Right cardiac atrium (tissue), 5 donors: ENCODE measurements at regions not wholly inside any gene's neighbourhood (a gene's known extent, or its start where the extent isn't known, plus 50 kb on each side); places are given as distances from the start of the nearest gene placed in this dataset.

Experiments used
- ATAC-seq, 2 donors: fragments of 200-7000 bp; cut with Tn5 transposase; one replicate each; pipeline versions ENCODE4 v1.8.0 to v1.9.1; 2020; ENCODE audit warnings: moderate library complexity in 2 of 2, mild to moderate bottlenecking in 1 of 2
- DNase-seq, 3 donors: peaks; one replicate each; pipeline ENCODE4 v3.0.0-alpha.2; 2020
- H3K27ac ChIP-seq: one replicate; pipeline ENCODE4 v1.5.1; 2013; ENCODE audit warnings: mild to moderate bottlenecking, low read length, control low read depth, moderate library complexity
- H3K27me3 ChIP-seq: one replicate; pipeline ENCODE4 v1.6.1; 2013; ENCODE audit not compliant: control insufficient read depth, insufficient read depth
- H3K4me1 ChIP-seq: one replicate; pipeline ENCODE4 v1.6.1; 2013; ENCODE audit warnings: low read length; ENCODE audit not compliant: control insufficient read depth, insufficient read depth
- H3K4me3 ChIP-seq: one replicate; pipeline ENCODE4 v1.5.1; 2013; ENCODE audit warnings: low read length, control low read depth
- H3K9me3 ChIP-seq: one replicate; pipeline ENCODE4 v1.6.1; 2013; ENCODE audit warnings: low read length; ENCODE audit not compliant: control insufficient read depth
- WGBS: extraction: QIAGEN DNeasy Blood & Tissue Kit; methylation state at CpG from one replicate; pipeline ENCODE4 v1.1.7; 2013; 5-methylcytosine and 5-hydroxymethylcytosine counted together
- intact Hi-C, 4 donors: fragments of 100-400 bp; cut with DNase I; formaldehyde crosslinking; loops; one replicate each; pipeline versions ENCODE4 v1.11.0 to v1.14.0; 2022 to 2023
- donor health status: healthy with polysubstance abuse.
- donor health status: DM: no; HTN: yes; CAD: no.
- donor health status: DM: no; HTN: no; CAD: no.
- donor health status: DM: no; HTN: yes; CAD: no; lungs with severe emphysema.
- donor health status: DM: yes; HTN: yes; CAD: no.

DNA sequence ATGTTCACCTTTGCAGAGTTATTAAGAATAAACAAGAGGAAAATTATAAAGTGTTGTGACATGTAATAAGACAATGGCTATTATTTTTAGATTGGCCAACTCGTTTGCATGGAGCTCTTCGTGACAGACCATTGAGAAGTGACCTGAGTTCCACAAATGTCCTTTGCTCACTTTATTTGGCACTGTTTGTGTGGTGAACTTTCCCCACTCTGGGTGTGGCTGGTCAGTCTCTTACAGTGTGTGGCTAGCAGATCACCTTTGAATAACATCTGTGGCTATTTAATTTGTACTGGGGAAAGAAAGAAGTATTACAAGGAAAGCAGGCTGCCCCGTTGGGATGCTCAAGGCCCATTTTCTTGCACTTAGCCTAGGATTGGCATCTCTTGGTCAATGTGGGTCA lies 274.1 kb upstream of the WWC1 start:
- H3K4me1 ChIP-seq: no peaks in the 10 kb centered on the region
- intact Hi-C loops: no loop called here
- no peaks in the 10 kb centered on the region for H3K27me3 ChIP-seq
- no peaks in the 10 kb centered on the region for H3K9me3 ChIP-seq
- H3K4me3 ChIP-seq: no peak overlapping the region
- DNase-seq (no peak), ATAC-seq (no peak)
- no peak overlapping the region for H3K27ac ChIP-seq
- WGBS: 60% methylated on average over 3 of the region's 3 CpGs

DNA sequence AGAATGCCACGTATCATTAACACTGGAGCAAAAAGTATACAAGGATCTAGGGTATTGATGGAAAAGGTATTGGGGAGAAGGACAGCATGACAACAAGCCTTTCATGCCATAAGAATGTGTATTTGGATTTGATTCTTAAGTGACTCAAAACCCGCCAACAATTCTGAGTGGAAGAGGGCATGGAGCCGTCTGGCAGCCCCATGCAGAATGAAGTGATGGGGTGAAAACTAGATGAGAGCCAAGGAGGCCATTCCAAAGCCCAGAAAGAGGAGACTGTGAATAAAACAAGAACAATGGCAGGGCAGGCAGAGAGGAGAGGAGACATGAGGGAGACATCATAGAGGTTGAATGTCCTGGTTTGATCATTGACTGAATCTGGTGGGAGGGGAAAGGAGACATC lies 272.3 kb upstream of the WWC1 start:
- intact Hi-C loops: no loop called here
- Histone ChIP-seq H3K4me1 (no peaks in the 10 kb centered on the region), H3K4me3 (no peak overlapping the region)

DNA sequence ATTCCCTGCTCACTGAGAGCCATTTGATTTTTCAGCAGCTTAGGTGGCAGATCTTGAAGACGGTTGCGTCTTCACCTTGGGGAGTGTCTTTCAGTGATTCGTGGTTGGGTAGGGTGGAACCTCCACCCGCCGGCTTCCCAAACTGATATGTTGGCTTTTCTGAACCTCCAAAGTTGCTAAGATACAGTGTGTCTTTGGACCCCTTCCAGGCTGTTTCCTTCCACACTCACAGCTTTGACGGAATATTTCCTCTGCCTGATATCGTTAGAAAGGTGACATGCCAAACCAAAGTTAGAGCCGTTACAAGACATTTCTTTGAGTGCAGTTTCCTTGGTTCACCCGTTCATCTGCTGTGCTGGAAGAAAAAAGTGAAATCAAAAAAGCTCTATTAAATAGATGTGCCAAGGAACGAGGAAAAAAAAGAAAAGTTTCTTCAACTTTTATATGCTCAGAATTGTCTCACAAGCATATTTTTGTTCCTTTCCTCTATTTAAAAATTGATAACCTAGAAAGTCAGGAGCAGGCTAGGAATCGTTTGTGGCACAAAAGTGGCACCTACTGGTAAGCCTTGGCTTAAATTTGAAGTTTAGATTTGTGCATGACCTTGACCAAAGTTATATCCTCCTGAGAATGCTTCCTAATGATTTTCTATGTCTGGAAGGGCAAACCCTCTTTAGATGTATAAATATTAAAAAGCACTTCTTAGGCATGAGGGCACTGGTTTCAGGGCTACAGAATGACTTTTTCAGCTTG lies 270.7 kb upstream of the WWC1 start:
- 8% methylated on average over 11 of the region's 11 CpGs for WGBS
- DNase-seq (peak in 1 of 3 donors; percentile 16), ATAC-seq (peak; percentile 15 to 73)
- H3K4me3 ChIP-seq: no peak overlapping the region
- H3K27me3 ChIP-seq: no peaks in the 10 kb centered on the region
- no peaks in the 10 kb centered on the region for H3K9me3 ChIP-seq
- no peaks in the 10 kb centered on the region for H3K4me1 ChIP-seq
- H3K27ac ChIP-seq: peak overlapping the region; percentile 15
- intact Hi-C loops: no loop called here

More for the DNA sequence above, 272.3 kb upstream of the WWC1 start:
- H3K9me3 ChIP-seq: no peaks in the 10 kb centered on the region
- DNase-seq (no peak), ATAC-seq (no peak)
- H3K27ac ChIP-seq: no peak overlapping the region
- WGBS: 75% methylated on average over 3 of the region's 3 CpGs
- no peaks in the 10 kb centered on the region for H3K27me3 ChIP-seq

GRCh38 chr5:168022446-168023169 lies 268.8 kb upstream of the WWC1 start:
- no peaks in the 10 kb centered on the region for H3K27me3 ChIP-seq
- no peak overlapping the region for H3K4me3 ChIP-seq
- intact Hi-C loops: no loop called here
- H3K9me3 ChIP-seq: no peaks in the 10 kb centered on the region
- peak overlapping the region; percentile 78 for H3K27ac ChIP-seq
- H3K4me1 ChIP-seq: no peaks in the 10 kb centered on the region
- peak; percentile 70 to 78 for ATAC-seq
- DNase-seq: peak; percentile 28 to 56 (median 53)
- WGBS: 63% methylated on average over 16 of the region's 16 CpGs

GRCh38 chr5:168023191-168023590 lies 268.3 kb upstream of the WWC1 start:
- H3K9me3 ChIP-seq: no peaks in the 10 kb centered on the region
- peak; percentile 57 to 90 (median 83) for DNase-seq
- peak overlapping the region; percentile 78 for H3K27ac ChIP-seq
- intact Hi-C loops: no loop called here
- WGBS: 53% methylated on average over 15 of the region's 15 CpGs
- H3K4me3 ChIP-seq: no peak overlapping the region
- H3K4me1 ChIP-seq: no peaks in the 10 kb centered on the region
- H3K27me3 ChIP-seq: no peaks in the 10 kb centered on the region
- peak; percentile 76 to 83 for ATAC-seq

- intact Hi-C loops: no loop called here
- no peak for DNase-seq
- Histone ChIP-seq H3K4me1 (no peaks in the 10 kb centered on the region), H3K27me3 (no peaks in the 10 kb centered on the region), H3K4me3 (no peak overlapping the region), H3K9me3 (no peaks in the 10 kb centered on the region), H3K27ac (no peak overlapping the region)
- 93% methylated on average over 7 of the region's 7 CpGs for WGBS
- no peak for ATAC-seq
Measured at GRCh38 chr5:168024306-168024705, 267.1 kb upstream of the WWC1 start.

- no peaks in the 10 kb centered on the region for H3K4me1 ChIP-seq
- WGBS: 49% methylated on average over 6 of the region's 6 CpGs
- no peak for DNase-seq
- intact Hi-C loops: no loop called here
- peak overlapping the region; percentile 63 for H3K27ac ChIP-seq
- H3K9me3 ChIP-seq: no peaks in the 10 kb centered on the region
- no peak overlapping the region for H3K4me3 ChIP-seq
- H3K27me3 ChIP-seq: no peaks in the 10 kb centered on the region
- peak in 1 of 2 donors; percentile 50 for ATAC-seq
Measured at GRCh38 chr5:168027007-168027406, 264.4 kb upstream of the WWC1 start.

DNA sequence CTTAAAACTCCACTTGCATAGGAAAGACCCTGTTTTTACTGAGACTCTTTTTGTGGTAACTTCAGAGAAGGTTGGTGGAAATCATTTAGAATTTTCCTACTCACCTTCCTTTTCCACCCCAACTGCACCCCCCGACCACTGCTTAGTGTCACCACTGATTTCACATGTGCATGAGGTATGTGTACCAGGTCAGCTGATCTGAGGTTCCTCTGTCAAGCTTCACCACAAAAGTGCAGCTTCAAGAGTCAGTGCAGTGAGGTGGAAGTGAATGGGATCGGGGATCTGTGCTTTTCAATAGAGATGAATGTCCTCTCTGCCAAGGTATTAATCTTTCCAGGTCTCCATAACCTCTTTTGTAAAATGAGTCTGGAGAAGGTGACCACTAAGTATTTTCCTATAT lies 260.5 kb upstream of the WWC1 start:
- no peak overlapping the region for H3K27ac ChIP-seq
- H3K9me3 ChIP-seq: no peaks in the 10 kb centered on the region
- H3K4me1 ChIP-seq: no peaks in the 10 kb centered on the region
- 76% methylated on average over 2 of the region's 2 CpGs for WGBS
- no peaks in the 10 kb centered on the region for H3K27me3 ChIP-seq
- intact Hi-C loops: no loop called here
- DNase-seq: no peak
- H3K4me3 ChIP-seq: no peak overlapping the region
- no peak for ATAC-seq

DNA sequence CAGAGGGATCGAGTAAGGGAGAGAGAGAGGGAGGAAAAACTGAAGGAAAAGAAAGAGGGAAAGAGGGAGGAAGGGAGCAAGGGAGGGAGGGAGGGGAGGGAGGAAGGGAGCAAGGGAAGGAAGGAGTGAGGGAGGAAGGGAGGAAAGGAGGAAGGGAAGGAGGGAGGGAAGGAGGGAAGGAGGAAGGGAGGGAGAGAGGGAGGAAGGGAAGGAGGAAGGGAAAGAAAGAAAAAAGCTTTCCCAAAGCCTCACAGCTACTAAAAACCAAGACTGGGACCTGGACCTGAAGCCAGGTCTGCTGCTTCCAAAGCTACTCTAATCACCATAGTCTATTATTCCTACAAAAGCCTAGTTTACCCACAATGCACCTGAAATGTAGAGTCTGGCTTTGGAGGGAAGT lies 259.8 kb upstream of the WWC1 start:
- Histone ChIP-seq H3K27me3 (no peaks in the 10 kb centered on the region), H3K9me3 (no peaks in the 10 kb centered on the region), H3K27ac (no peak overlapping the region), H3K4me1 (no peaks in the 10 kb centered on the region), H3K4me3 (no peak overlapping the region)
- WGBS: 81% methylated on average over 1 of the region's 1 CpG
- ATAC-seq: no peak
- DNase-seq: no peak
- intact Hi-C loops: no loop called here

DNA sequence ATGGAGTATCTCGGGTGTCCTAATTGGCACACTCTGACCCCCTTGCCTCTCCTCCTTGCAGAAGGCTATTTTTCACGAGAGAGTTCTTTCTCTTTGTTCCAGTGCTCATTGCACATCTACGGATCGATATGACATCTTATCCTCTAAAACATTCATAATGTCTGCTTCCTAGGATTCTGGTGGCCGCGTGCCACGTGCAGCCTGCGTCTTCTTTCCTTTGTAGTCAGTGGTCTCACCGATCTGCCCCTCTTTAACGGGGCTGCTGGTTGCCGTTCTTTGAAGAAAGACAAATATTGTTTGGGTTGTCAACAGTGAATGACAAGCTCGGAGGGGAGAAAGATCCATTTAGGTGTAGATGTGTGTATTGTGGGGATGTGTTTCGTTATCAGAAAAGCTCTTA lies 252.4 kb upstream of the WWC1 start:
- intact Hi-C loops: no loop called here
- no peak for DNase-seq
- H3K4me3 ChIP-seq: no peak overlapping the region
- 78% methylated on average over 13 of the region's 13 CpGs for WGBS
- no peak for ATAC-seq
- no peaks in the 10 kb centered on the region for H3K4me1 ChIP-seq
- H3K27ac ChIP-seq: no peak overlapping the region
- no peaks in the 10 kb centered on the region for H3K27me3 ChIP-seq
- no peaks in the 10 kb centered on the region for H3K9me3 ChIP-seq

DNA sequence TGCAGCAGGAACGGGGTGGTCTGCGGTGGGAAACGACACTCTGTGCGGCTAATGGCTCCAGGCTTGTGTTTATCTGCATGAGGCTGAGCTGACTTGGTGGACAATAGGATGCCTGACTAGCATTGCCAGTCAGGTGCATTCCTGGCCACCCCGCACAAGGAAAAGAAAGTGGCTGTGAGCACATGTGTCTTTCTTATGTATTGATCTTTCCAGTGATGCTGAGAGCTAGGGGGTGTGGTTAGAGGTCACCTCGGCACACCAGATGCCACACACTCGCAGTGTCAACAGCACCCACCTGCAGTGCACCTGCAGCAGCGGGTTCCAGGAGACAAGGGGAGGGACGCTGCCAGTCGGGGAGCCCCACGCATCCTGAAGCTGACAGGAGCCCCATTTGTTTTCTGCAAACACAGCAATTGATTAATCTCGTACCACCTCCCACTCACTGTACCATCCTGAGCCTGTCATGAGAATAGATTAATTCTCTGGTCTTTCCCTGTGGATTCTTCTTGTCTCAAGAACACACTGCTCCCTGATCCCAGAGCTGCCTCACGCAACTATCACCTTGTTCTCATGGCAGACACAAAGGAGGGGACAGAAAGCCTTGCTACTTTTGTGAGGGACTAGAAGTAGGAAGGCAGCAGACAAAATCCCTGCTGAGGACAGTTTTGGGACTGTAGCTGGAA lies 251.7 kb upstream of the WWC1 start:
- no peak for ATAC-seq

More for the DNA sequence above, 251.7 kb upstream of the WWC1 start:
- Histone ChIP-seq H3K27me3 (no peaks in the 10 kb centered on the region), H3K4me1 (no peaks in the 10 kb centered on the region), H3K4me3 (no peak overlapping the region), H3K9me3 (no peaks in the 10 kb centered on the region), H3K27ac (no peak overlapping the region)
- DNase-seq: no peak
- intact Hi-C loops: loop anchor here in 1 of 4 donors (10.0 kb wide), 1 partner anchor 315 kb away; no protein-coding TSS in a partner anchor
- WGBS: 68% methylated on average over 13 of the region's 13 CpGs
